Prostate gland (tissue), 2 donors: ENCODE measurements at regions not wholly inside any gene's neighbourhood (a gene's known extent, or its start where the extent isn't known, plus 50 kb on each side); places are given as distances from the start of the nearest gene placed in this dataset.

Experiments used
- DNase-seq: peaks from one replicate; pipeline ENCODE4 v3.0.0-alpha.2; 2019; ENCODE audit warnings: low spot score
- H3K27ac ChIP-seq, 2 donors: fragments of 200-600 bp; sonication (generic); 2 replicates each; pipeline ENCODE4 v1.5.1; 2017 to 2019
- H3K27me3 ChIP-seq: fragments of 200-600 bp; sonication (generic); replicated peaks from 2 replicates; pipeline ENCODE4 v1.5.1; 2019; ENCODE audit not compliant: insufficient read depth
- H3K36me3 ChIP-seq, 2 donors: fragments of 200-600 bp; sonication (generic); 1 replicate in 1 of 2; 2 replicates in 1 of 2; pipeline versions ENCODE4 v1.5.1 to v1.8.1; 2017 to 2019
- H3K4me1 ChIP-seq: fragments of 200-600 bp; sonication (generic); replicated peaks from 2 replicates; pipeline ENCODE4 v1.5.1; 2019
- H3K4me3 ChIP-seq, 2 donors: fragments of 200-600 bp; sonication (generic); 2 replicates each; pipeline ENCODE4 v1.5.1; 2017 to 2019
- H3K9me3 ChIP-seq: fragments of 200-600 bp; sonication (generic); 2 replicates; pipeline ENCODE4 v1.5.1; 2017
- POLR2A ChIP-seq: fragments of 450-650 bp; IDR thresholded peaks from one replicate; pipeline ENCODE4 v1.6.1; 2016; ENCODE audit warnings: antibody characterized with exemption, mild to moderate bottlenecking
- POLR2AphosphoS5 ChIP-seq: sonication (generic); formaldehyde crosslinking; IDR thresholded peaks from one replicate; pipeline ENCODE4 v1.6.1; 2017; ENCODE audit warnings: antibody characterized with exemption
- WGBS: methylation state at CpG from one replicate; pipeline ENCODE4 v1.1.5; 2018; 5-methylcytosine and 5-hydroxymethylcytosine counted together
- intact Hi-C: fragments of 100-400 bp; cut with DNase I; formaldehyde crosslinking; loops from one replicate; pipeline ENCODE4 v1.14.2; 2022
- microRNA-seq: library from miRNA; unstranded; fragments of <30 nt; microRNA quantifications from one replicate; pipeline ENCODE4, GENCODE V29; 2016
- small RNA-seq, 2 donors: library from RNA; depleted of rRNA; stranded (forward); fragments of <200 nt; gene quantifications; one replicate each; pipeline ENCODE3, GENCODE V24; 2016
- TF ChIP-seq, protein P1 (sequence below), 4 experiments: fragments of 200-600 bp in 2 of 4; fragments of 450-650 bp in 2 of 4; sonication (generic) in 2 of 4; IDR thresholded peaks; 1 replicate in 3 of 4; 2 replicates in 1 of 4; pipeline ENCODE4 v1.5.1; 2016 to 2019; ENCODE audit warnings: antibody characterized with exemption in 4 of 4, mild to moderate bottlenecking in 2 of 4, moderate library complexity in 2 of 4

DNA sequence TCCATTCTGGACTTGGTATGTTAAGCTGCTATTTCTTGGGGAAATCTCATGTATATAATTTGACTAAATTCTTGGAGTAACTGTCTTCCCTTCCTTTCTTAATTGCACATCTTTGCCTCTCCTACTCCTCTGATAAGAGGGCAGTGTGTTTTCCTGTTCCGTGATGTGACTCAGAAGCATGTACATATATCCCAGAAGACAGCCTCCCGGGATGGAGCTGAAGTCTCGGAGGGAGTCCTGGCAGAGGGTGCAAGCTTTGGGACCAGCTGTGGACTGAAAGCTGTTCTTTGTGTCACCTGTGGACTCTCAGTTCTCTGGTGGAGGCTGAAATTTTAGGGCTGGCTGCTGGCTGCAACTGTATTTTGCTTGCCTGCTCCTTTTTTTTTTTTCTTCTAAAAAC, 54.7 kb upstream of the MGAT5 start:
- H3K27me3 ChIP-seq, result no peaks in the 10 kb centered on the region
- no peak for DNase-seq
- intact Hi-C loops, result no loop called here
- no peak overlapping the region for H3K27ac ChIP-seq
- no peaks in the 10 kb centered on the region for H3K9me3 ChIP-seq
- no peaks in the 10 kb centered on the region for H3K4me1 ChIP-seq
- no peaks in the 10 kb centered on the region for H3K36me3 ChIP-seq
- TF ChIP-seq, protein P1, sequence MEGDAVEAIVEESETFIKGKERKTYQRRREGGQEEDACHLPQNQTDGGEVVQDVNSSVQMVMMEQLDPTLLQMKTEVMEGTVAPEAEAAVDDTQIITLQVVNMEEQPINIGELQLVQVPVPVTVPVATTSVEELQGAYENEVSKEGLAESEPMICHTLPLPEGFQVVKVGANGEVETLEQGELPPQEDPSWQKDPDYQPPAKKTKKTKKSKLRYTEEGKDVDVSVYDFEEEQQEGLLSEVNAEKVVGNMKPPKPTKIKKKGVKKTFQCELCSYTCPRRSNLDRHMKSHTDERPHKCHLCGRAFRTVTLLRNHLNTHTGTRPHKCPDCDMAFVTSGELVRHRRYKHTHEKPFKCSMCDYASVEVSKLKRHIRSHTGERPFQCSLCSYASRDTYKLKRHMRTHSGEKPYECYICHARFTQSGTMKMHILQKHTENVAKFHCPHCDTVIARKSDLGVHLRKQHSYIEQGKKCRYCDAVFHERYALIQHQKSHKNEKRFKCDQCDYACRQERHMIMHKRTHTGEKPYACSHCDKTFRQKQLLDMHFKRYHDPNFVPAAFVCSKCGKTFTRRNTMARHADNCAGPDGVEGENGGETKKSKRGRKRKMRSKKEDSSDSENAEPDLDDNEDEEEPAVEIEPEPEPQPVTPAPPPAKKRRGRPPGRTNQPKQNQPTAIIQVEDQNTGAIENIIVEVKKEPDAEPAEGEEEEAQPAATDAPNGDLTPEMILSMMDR (IDR thresholded peaks at IDR 0.05), result no peak
- TF ChIP-seq POLR2A (no peak), POLR2AphosphoS5 (no peak)
- H3K4me3 ChIP-seq, result no peak overlapping the region
- 91% methylated on average over 3 of the region's 3 CpGs for WGBS

DNA sequence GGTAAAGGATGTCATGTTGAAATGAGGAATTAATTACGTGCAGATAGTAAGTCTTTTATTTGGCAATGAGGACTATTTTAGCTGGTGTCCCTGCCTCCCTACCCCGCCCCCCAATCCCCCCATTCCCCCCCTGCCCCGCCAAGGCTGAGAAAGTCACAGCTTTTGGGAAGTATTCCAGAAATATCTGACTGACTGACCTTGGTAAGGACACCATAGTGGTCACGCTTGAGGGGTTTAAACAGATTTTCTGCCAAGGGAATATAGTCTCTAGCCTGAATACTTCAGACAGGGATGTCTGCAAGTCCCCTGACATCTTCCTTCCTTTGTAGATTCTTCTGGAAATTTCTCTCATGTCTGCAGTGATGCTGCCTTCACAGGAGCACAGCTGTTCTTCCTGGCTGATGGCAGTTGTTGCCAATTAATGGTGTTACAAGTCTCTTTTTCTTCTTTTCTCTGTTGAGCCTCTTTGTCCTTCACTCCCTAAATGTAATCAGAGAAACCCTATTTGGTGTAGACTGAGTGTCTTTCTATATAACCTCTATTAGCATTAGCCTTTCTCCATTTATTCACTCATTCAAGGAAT, 53.7 kb upstream of the MGAT5 start:
- no peak overlapping the region for H3K27ac ChIP-seq
- no peaks in the 10 kb centered on the region for H3K36me3 ChIP-seq
- H3K4me1 ChIP-seq, result no peaks in the 10 kb centered on the region
- WGBS, result 77% methylated on average over 4 of the region's 4 CpGs
- H3K9me3 ChIP-seq, result no peaks in the 10 kb centered on the region
- TF ChIP-seq, protein P1 (IDR thresholded peaks at IDR 0.05), result no peak
- TF ChIP-seq POLR2AphosphoS5 (no peak), POLR2A (no peak)
- no peak for DNase-seq
- intact Hi-C loops, result no loop called here
- H3K27me3 ChIP-seq, result no peaks in the 10 kb centered on the region
- H3K4me3 ChIP-seq, result no peak overlapping the region

DNA sequence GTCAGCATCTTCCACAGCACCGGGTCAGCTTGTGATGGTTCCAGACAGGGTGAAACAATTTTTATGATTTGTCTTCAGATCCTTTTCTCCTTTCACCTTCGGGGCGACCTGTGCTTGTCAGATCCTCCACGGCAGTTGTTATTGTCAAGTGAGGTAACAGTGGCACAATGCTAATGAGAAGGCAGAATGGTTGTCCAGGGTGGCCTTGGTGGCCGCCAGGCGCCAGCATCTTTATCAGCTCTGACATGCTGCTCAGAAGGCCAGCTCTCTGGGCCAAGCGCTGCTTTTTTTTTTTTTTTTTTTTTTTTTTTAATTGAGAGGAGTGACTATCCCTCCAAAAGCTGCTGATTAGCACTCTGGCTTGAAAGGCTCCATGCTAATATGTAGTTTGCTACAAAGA, 52.3 kb upstream of the MGAT5 start:
- H3K9me3 ChIP-seq, result no peaks in the 10 kb centered on the region
- no peaks in the 10 kb centered on the region for H3K27me3 ChIP-seq
- H3K27ac ChIP-seq, result no peak overlapping the region
- TF ChIP-seq, protein P1 (IDR thresholded peaks at IDR 0.05), result no peak
- TF ChIP-seq POLR2A (no peak), POLR2AphosphoS5 (no peak)
- intact Hi-C loops, result no loop called here
- 89% methylated on average over 7 of the region's 7 CpGs for WGBS
- H3K36me3 ChIP-seq, result no peaks in the 10 kb centered on the region
- H3K4me1 ChIP-seq, result no peaks in the 10 kb centered on the region
- no peak for DNase-seq
- no peak overlapping the region for H3K4me3 ChIP-seq

DNA sequence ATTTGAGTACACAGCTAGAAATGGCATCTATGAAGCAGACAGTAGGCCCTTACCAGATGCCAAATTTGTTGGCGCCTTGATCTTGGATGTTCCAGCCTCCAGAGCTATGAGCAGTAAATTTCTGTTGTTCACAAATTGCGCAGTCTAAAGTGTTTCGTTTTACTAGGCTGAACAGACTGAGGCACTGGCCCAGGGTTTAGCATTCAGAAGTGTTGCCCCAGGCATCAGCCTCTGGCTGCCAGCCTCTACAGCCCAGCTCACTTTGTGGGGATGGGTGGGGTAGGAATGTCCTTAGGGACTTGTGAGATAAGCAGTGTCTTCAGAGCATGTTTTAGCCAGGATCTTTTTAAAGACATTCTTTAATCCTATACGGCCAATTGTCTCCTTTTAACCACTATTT, 51.5 kb upstream of the MGAT5 start:
- Histone ChIP-seq H3K9me3 (no peaks in the 10 kb centered on the region), H3K27me3 (no peaks in the 10 kb centered on the region), H3K4me1 (no peaks in the 10 kb centered on the region), H3K4me3 (no peak overlapping the region), H3K36me3 (no peaks in the 10 kb centered on the region), H3K27ac (no peak overlapping the region)
- no peak for TF ChIP-seq POLR2AphosphoS5
- TF ChIP-seq POLR2A, result no peak
- TF ChIP-seq, protein P1 (IDR thresholded peaks at IDR 0.05), result no peak
- WGBS, result 53% methylated on average over 4 of the region's 4 CpGs
- no peak for DNase-seq
- intact Hi-C loops, result no loop called here

DNA sequence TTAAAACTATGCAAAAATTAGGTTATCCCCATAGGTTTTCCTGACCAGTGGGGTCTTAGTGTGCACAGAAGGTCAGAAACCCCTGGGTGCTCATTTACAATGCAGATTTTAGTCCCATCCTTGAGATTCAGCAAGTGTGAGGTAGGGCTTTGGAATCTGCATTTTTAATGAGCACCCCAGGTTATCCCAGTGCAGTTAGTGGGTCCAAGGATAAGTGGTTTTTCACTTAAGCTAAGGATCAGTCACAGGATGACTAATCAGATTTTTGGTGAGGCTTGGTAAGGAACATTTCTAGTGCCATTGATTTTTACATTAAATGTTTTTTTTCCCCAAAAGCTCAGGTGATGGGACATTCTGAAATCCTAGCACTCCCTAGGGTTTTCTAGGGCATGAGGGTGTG, 50.7 kb upstream of the MGAT5 start:
- DNase-seq, result no peak
- Histone ChIP-seq H3K4me3 (no peak overlapping the region), H3K36me3 (no peaks in the 10 kb centered on the region), H3K4me1 (no peaks in the 10 kb centered on the region), H3K27ac (no peak overlapping the region), H3K9me3 (no peaks in the 10 kb centered on the region), H3K27me3 (no peaks in the 10 kb centered on the region)
- TF ChIP-seq, protein P1 (IDR thresholded peaks at IDR 0.05), result no peak
- no peak for TF ChIP-seq POLR2AphosphoS5
- no peak for TF ChIP-seq POLR2A
- intact Hi-C loops, result no loop called here

Small RNA genes in the stretch of these regions (microRNA-seq; reads per million reads assigned to microRNA genes)
- 3.9 reads per million, percentile 40 among the genes with 10 or more reads in this experiment for gene MIR3679

Small RNA genes in the stretch of these regions (small RNA-seq; reads per million reads assigned to genes)
- gene MIR3679, result 0.10 to 0.19 reads per million in 2 donors
